Gastrocnemius medialis (tissue), 4 donors: ENCODE measurements at regions not wholly inside any gene's neighbourhood (a gene's known extent, or its start where the extent isn't known, plus 50 kb on each side); places are given as distances from the start of the nearest gene placed in this dataset.

Experiments used
- CTCF ChIP-seq, 5 experiments: fragments of 450-650 bp in 3 of 5; fragments of 200-600 bp in 2 of 5; sonication (generic) in 2 of 5; IDR thresholded peaks in 4 of 5; conservative IDR thresholded peaks in 1 of 5; 1 replicate in 4 of 5; 2 replicates in 1 of 5; pipeline ENCODE4 v1.5.1; 2016 to 2019; ENCODE audit warnings: antibody characterized with exemption in 5 of 5, mild to moderate bottlenecking in 3 of 5, moderate library complexity in 3 of 5
- POLR2A ChIP-seq, 2 donors: fragments of 450-650 bp; IDR thresholded peaks; one replicate each; pipeline ENCODE4 v1.6.1; 2017; ENCODE audit warnings: antibody characterized with exemption in 2 of 2, mild to moderate bottlenecking in 2 of 2, moderate library complexity in 2 of 2

GRCh38 chr1:101388904-101389546, 152.2 kb downstream of the S1PR1 start:
- TF ChIP-seq CTCF (IDR thresholded peaks at IDR 0.05 in 4 of 5, conservative IDR thresholded peaks at IDR 0.05 in 1 of 5) = no peak
- TF ChIP-seq POLR2A (IDR thresholded peaks at IDR 0.05) = no peak
